ENCODE measurements at regions not wholly inside any gene's neighbourhood (a gene's known extent, or its start where the extent isn't known, plus 50 kb on each side); places are given as distances from the start of the nearest gene placed in this dataset.

DNA sequence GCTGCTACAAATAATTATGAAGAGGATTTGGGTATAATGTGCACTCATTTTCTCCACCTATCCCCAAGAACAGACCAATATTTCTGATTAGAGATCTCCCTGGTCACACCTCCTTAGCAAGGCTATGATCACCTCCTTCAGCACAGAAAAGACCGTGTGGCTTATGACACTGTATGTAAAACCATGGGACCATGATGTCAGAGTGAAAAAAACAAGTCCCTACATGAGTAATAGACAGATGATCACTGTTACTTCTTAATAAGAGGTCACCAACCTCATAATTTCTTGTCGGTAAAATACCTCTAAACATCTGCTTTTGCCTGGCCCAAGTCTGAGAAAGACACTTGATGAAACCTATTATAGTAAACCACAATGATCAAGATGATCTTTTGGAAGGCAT lies 330.6 kb upstream of the F9 start:
- intact Hi-C loops (cut with DNase I; ENCODE audit: low total_unique reads): no loop called here
- TF ChIP-seq, protein P1, sequence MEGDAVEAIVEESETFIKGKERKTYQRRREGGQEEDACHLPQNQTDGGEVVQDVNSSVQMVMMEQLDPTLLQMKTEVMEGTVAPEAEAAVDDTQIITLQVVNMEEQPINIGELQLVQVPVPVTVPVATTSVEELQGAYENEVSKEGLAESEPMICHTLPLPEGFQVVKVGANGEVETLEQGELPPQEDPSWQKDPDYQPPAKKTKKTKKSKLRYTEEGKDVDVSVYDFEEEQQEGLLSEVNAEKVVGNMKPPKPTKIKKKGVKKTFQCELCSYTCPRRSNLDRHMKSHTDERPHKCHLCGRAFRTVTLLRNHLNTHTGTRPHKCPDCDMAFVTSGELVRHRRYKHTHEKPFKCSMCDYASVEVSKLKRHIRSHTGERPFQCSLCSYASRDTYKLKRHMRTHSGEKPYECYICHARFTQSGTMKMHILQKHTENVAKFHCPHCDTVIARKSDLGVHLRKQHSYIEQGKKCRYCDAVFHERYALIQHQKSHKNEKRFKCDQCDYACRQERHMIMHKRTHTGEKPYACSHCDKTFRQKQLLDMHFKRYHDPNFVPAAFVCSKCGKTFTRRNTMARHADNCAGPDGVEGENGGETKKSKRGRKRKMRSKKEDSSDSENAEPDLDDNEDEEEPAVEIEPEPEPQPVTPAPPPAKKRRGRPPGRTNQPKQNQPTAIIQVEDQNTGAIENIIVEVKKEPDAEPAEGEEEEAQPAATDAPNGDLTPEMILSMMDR (IDR thresholded peaks at IDR 0.05): no peak
- no peak for TF ChIP-seq POLR2AphosphoS5 (IDR thresholded peaks at IDR 0.05)
- TF ChIP-seq POLR2A (IDR thresholded peaks at IDR 0.05): no peak
- Histone ChIP-seq H3K27ac (peak overlapping the region; percentile 1 to 53), H3K4me1 (no peaks in the 10 kb centered on the region), H3K27me3 (peaks cover 0 to 31% of the 10 kb centered on the region in 2 donors), H3K36me3 (no peaks in the 10 kb centered on the region), H3K4me3 (no peak overlapping the region), H3K9me3 (no peaks in the 10 kb centered on the region)
- no peak for DNase-seq (ENCODE audit: low spot score in 2 of 2)

DNA sequence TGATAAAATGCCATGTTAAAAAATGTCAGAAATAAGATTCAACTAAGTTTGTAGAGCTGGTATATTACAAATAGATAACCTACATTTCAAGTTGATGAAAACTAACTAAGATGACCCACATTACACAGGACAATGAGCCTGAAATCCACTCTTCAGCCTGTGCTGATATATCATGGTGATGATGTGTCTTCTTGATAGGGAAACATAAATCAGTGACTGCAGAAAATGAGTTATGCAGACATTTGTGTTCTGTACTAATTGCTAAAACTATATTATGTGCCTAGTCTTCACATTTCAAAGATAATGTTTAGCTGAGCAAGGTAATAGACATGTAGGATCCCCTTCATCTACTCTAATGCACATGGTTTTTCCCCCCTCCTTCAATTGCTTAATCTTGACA lies 331.6 kb upstream of the F9 start:
- Histone ChIP-seq H3K4me3 (no peak overlapping the region), H3K4me1 (no peaks in the 10 kb centered on the region), H3K27ac (no peak overlapping the region), H3K36me3 (no peaks in the 10 kb centered on the region), H3K9me3 (no peaks in the 10 kb centered on the region), H3K27me3 (peaks cover 2 to 36% of the 10 kb centered on the region in 2 donors)
- intact Hi-C loops (cut with DNase I; ENCODE audit: low total_unique reads): no loop called here
- no peak for DNase-seq (ENCODE audit: low spot score in 2 of 2)
- TF ChIP-seq, protein P1 (IDR thresholded peaks at IDR 0.05): no peak
- TF ChIP-seq POLR2AphosphoS5 (IDR thresholded peaks at IDR 0.05) (no peak), POLR2A (IDR thresholded peaks at IDR 0.05) (no peak)

DNA sequence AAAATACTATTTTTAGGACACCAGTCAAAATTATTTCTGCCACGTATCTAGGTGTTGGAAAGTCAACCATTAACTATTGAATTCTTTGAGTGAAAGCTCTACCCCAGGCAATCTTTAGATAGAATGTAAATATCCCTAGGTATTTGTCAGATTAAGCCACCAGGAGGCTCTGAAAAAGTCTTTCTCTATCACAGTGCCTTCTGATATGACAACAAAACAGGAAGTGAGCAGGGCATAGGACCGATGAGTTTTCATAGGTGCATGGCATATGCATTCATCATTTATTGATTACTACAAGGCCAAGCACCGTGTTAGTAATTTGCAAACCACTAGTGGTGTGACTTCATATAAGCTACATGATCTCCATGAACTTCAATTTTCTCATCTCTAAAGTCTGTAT lies 333.6 kb upstream of the F9 start:
- DNase-seq (ENCODE audit: low spot score in 2 of 2): no peak
- no peaks in the 10 kb centered on the region for H3K36me3 ChIP-seq
- H3K4me3 ChIP-seq: no peak overlapping the region
- H3K27me3 ChIP-seq: peaks cover 2 to 35% of the 10 kb centered on the region in 2 donors
- TF ChIP-seq, protein P1 (IDR thresholded peaks at IDR 0.05): no peak
- TF ChIP-seq POLR2A (IDR thresholded peaks at IDR 0.05) (no peak), POLR2AphosphoS5 (IDR thresholded peaks at IDR 0.05) (no peak)
- no peak overlapping the region for H3K27ac ChIP-seq
- no peaks in the 10 kb centered on the region for H3K4me1 ChIP-seq
- intact Hi-C loops (cut with DNase I; ENCODE audit: low total_unique reads): no loop called here
- H3K9me3 ChIP-seq: no peaks in the 10 kb centered on the region

DNA sequence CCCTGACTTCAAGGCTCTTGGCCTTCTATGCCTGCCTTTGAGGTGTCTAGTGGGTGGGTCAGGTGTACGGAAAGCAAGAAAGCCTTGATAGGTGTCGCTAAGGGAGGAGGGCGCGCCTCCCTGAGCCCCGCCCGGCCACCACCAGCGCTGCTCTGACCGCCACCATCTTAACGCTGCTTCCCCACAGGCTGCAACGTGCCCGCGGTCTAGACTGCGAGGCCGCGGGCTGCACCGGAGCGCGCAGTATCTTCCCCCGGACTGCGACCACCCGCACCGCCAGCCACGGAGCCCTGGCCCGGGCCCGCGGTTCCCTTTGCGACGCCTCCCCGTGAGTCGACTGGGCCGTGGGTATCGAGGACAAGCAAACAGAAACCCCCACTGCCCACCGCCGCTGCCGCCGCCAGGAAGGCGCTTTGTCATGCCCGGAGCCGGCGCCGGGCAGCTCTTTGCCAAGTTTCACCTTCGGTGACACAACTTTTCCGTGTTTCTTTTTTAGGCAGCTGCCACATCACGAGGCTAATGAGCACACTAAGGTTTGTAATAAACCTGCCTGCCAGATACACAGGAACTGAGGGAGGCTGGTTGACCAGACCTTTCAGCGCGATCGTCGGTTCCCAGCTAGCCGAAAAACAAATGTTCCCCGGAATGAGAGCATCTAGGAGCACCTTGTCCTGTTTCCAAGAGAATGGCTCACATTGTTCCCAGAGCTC lies 335.8 kb upstream of the F9 start:
- intact Hi-C loops (cut with DNase I; ENCODE audit: low total_unique reads): no loop called here
- H3K36me3 ChIP-seq: no peaks in the 10 kb centered on the region
- H3K4me3 ChIP-seq: peak overlapping the region; percentile 41 to 67 (median 54)
- peak in 1 of 3 donors; percentile 50 for TF ChIP-seq POLR2AphosphoS5 (IDR thresholded peaks at IDR 0.05)
- TF ChIP-seq POLR2A (IDR thresholded peaks at IDR 0.05): no peak
- TF ChIP-seq, protein P1 (IDR thresholded peaks at IDR 0.05): no peak
- peaks cover 2 to 39% of the 10 kb centered on the region in 2 donors for H3K27me3 ChIP-seq
- no peaks in the 10 kb centered on the region for H3K9me3 ChIP-seq
- peak overlapping the region; percentile 78 to 79 for H3K27ac ChIP-seq
- no peaks in the 10 kb centered on the region for H3K4me1 ChIP-seq
- DNase-seq (ENCODE audit: low spot score in 2 of 2): peak in 1 of 2 donors; percentile 41

DNA sequence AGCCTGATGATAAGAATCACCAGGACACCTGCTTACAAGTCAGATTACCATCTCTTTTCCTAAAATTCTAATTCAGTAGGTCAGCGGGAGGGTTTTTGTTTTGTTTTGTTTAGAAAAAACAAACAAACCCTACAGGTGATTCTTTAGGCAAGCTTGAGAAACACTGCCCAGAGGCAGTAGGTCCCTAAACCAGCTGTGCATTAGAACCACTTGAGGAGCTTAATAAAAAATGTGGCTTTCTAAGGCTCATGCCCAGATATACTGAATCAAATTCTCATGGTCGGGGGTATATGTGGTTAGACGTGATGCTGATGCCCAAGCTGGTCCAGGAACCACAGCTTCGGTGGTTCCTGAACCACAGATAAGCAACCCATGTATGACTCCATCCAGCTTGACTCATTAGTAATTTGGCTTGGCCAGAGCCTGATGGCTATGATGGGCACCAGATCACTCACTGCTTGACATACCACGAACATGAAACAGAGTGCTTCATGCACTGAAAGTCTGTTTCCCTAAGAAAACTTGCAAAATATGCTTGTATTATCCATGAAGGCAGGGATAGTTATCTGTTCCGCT lies 338.1 kb upstream of the F9 start:
- no peak for DNase-seq (ENCODE audit: low spot score in 2 of 2)
- Histone ChIP-seq H3K36me3 (no peaks in the 10 kb centered on the region), H3K4me3 (no peak overlapping the region), H3K27ac (no peak overlapping the region), H3K27me3 (peaks cover 2 to 36% of the 10 kb centered on the region in 2 donors), H3K4me1 (no peaks in the 10 kb centered on the region), H3K9me3 (no peaks in the 10 kb centered on the region)
- intact Hi-C loops (cut with DNase I; ENCODE audit: low total_unique reads): no loop called here
- TF ChIP-seq, protein P1 (IDR thresholded peaks at IDR 0.05): no peak
- no peak for TF ChIP-seq POLR2A (IDR thresholded peaks at IDR 0.05)
- no peak for TF ChIP-seq POLR2AphosphoS5 (IDR thresholded peaks at IDR 0.05)

Measured in breast epithelium (tissue), 4 donors.